ENCODE measurements at regions not wholly inside any gene's neighbourhood (a gene's known extent, or its start where the extent isn't known, plus 50 kb on each side); places are given as distances from the start of the nearest gene placed in this dataset.

DNA sequence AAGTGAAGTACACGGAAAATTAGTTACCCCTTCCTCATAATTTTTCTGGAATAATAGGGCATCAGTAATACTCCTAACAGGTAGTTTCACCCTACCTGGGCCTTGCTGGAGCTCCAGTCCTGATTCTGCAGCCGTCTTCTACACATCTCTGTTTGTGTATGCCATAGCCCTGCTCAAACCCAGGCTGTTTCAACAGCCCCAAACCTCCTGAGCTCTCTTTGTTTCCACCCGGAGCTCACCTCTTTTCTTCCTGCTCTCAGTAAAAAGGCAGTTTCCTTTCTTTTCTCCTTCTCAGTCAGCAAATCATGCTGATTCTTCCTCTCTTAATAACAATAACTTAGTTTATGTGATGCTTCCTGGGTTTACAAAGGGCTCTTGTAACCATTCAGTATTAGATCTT lies 355.1 kb upstream of the RUNX1 start:
- no peak overlapping the region for H3K4me3 Mint-ChIP-seq
- no peak overlapping the region for H3K27ac Mint-ChIP-seq
- peaks cover 8% of the 10 kb centered on the region for H3K27me3 Mint-ChIP-seq
- ATAC-seq (ENCODE audit: low read depth) (no peak), DNase-seq (no peak)
- peaks cover 14% of the 10 kb centered on the region for H3K4me1 Mint-ChIP-seq
- POLR2A ChIA-PET: no interaction called here
- no peaks in the 10 kb centered on the region for H3K9me3 Mint-ChIP-seq
- H3K36me3 Mint-ChIP-seq: no peaks in the 10 kb centered on the region

DNA sequence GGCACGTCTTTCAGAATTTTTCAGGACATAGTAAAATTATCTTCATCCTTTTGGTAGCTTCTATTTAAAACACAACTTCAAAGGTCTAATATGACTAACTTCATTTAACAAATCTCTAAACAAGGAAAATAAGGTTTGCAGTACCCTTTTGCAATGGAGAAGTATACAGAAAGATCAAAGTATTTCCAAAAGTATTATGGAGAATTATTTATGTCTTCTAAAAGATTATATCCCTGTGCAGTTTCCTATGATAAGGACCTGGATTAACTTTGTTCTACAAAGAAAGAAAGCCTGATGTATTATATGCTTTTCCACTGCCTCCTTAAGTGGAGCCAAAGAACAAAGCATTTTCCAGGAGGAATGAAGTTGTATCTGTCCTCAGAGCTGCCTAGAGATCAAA lies 353.0 kb upstream of the RUNX1 start:
- no peaks in the 10 kb centered on the region for H3K9me3 Mint-ChIP-seq
- H3K36me3 Mint-ChIP-seq: no peaks in the 10 kb centered on the region
- H3K27ac Mint-ChIP-seq: no peak overlapping the region
- POLR2A ChIA-PET: no interaction called here
- H3K27me3 Mint-ChIP-seq: peaks cover 8% of the 10 kb centered on the region
- DNase-seq (no peak), ATAC-seq (ENCODE audit: low read depth) (no peak)
- H3K4me3 Mint-ChIP-seq: no peak overlapping the region
- H3K4me1 Mint-ChIP-seq: peaks cover 15% of the 10 kb centered on the region

DNA sequence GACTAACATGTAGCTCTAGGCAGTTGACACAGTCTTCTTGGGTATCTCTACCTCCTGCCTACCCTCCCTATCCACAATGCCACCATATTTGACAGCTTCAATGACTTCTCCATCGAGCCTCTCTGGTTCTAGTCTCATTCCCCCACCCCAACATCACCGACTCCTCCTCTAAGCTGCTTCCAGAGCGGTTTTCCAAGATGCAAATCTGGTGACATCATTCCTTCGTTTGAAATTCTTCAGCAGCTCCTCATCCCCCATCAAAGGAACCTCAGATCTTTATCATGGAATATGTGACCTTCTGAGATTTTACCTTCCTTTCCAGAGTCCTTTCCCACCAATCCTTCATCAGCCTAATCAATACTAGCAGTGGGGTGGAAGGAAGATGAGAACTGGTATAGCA lies 352.4 kb upstream of the RUNX1 start:
- ATAC-seq (ENCODE audit: low read depth): no peak
- Mint-ChIP-seq H3K27ac (no peak overlapping the region), H3K4me3 (no peak overlapping the region), H3K27me3 (peaks cover 6% of the 10 kb centered on the region), H3K36me3 (no peaks in the 10 kb centered on the region), H3K9me3 (no peaks in the 10 kb centered on the region), H3K4me1 (peaks cover 15% of the 10 kb centered on the region)
- no peak for DNase-seq
- POLR2A ChIA-PET: interaction anchor here (1.6 kb wide), 1 partner anchor 512 kb away, joined by 7 read pairs; no protein-coding TSS in a partner anchor

DNA sequence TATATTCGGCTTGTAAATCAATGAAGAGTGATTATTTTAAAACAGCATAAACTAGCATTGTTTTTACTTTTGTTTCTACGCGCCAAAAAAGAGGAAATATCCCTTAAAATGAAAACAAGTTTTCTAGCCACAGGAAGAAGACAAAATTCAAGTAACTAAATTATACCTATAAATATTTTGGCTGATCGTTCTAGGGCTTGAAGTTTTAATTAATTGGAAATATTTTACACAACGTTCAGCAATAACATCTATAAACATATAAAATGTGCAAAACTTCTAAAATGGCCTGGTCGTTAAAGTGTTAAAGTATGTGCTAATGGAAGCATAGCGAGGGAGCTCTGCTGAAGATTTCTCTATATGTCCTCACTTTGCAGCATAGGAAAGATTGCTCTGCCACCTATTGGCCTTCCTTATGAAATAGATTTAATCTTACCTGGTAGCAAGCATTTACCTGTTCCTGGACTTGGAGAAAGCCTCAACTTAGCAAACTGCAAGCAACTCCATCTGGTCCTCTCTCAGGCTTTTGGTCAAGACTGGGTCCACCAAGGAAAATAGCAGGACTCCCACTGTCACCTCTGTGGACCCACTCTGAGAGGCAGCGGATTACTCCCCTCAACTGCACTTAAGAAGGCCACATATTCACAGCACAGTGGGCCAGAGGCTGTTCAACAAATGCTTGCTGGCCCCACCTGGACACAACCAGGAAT lies 351.3 kb upstream of the RUNX1 start:
- POLR2A ChIA-PET: interaction anchor here (0.6 to 1.6 kb wide), 4 partner anchors 216 to 674 kb away, joined by 3 to 7 read pairs (median 3); no protein-coding TSS in a partner anchor
- Mint-ChIP-seq H3K4me1 (peaks cover 16% of the 10 kb centered on the region), H3K27me3 (peaks cover 6% of the 10 kb centered on the region), H3K36me3 (no peaks in the 10 kb centered on the region), H3K4me3 (no peak overlapping the region), H3K9me3 (no peaks in the 10 kb centered on the region), H3K27ac (no peak overlapping the region)
- peak; percentile 74 for ATAC-seq (ENCODE audit: low read depth)
- DNase-seq: peak; percentile 36

DNA sequence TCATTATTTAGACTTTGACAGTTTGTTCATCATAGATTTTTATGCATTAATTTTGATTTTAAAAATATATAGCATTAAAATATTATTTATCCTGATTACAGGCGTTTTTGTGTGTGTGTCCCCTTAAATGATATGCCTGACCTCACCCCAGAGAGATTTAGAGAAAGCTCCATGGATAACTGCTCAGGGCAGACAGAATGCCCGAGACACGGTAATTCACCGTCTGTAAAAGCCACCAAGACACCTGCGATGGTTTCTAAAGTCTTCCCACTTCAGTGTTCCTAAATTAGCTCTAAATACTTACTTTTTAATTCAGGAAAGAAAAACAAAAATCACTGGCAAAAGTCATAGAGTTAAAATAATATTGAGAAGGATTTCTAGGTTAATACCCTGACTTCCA lies 350.6 kb upstream of the RUNX1 start:
- Mint-ChIP-seq H3K4me1 (peaks cover 13% of the 10 kb centered on the region), H3K9me3 (no peaks in the 10 kb centered on the region), H3K27me3 (peaks cover 6% of the 10 kb centered on the region), H3K4me3 (no peak overlapping the region), H3K36me3 (no peaks in the 10 kb centered on the region), H3K27ac (no peak overlapping the region)
- ATAC-seq (ENCODE audit: low read depth) (no peak), DNase-seq (no peak)
- POLR2A ChIA-PET: interaction anchor here (1.6 kb wide), 1 partner anchor 510 kb away, joined by 7 read pairs; no protein-coding TSS in a partner anchor

DNA sequence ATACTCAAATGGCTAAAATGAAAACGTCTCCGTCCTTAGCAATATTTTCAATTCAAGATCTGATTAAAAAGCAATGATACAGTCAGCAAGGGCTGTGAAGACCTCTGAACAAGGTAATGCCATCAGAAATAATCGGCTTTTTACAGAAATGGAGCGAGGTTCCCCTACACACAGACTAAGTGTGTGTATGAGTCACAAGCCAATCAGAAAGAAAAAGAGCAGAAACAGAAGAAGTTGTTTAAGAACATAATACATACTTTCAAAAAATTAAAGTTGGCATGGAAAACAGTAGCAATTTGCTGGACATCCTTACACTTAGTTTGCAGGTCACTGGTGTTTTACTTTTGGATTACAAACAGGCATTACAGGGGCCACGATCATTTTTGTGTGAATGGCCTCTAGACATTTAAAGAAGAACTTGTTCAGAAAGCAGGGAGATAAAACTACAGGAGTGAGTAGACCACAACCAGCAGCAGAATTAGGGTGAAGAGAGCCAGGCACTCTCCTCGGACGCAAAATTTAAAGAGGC lies 350.0 kb upstream of the RUNX1 start:
- no peak overlapping the region for H3K4me3 Mint-ChIP-seq
- no peaks in the 10 kb centered on the region for H3K9me3 Mint-ChIP-seq
- peaks cover 5% of the 10 kb centered on the region for H3K27me3 Mint-ChIP-seq
- H3K36me3 Mint-ChIP-seq: no peaks in the 10 kb centered on the region
- H3K4me1 Mint-ChIP-seq: peaks cover 13% of the 10 kb centered on the region
- POLR2A ChIA-PET: no interaction called here
- H3K27ac Mint-ChIP-seq: no peak overlapping the region
- DNase-seq: no peak
- ATAC-seq (ENCODE audit: low read depth): no peak

DNA sequence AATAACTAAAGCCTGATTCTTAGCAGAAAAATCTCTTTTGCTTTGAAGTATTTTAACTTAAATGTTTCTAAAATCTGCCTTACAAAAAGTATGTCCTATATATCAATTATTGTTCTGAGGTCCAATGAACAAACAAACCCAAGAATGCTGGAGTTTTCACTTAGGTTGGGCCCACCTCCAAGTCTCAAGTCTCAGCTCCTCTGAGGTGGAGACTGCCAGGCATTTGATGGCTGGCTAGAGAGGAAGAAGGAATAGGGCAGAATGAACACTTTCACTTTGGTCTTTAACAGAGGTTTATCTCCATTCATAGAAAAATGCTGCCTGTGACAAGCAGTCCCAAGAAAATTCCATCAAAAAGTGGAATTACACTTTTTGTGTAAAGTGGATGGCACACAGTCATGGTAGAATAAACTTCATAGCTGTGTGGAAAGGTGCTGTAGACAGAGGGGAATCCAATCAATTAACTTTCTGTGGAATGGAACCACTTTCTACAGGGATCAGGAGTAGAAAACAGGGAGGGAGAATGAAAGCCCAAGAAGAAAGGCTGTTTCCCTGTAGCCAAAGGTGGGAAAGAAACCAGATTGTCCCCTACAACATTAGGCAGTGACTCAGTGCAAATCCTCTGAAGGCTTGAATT lies 349.4 kb upstream of the RUNX1 start:
- POLR2A ChIA-PET: no interaction called here
- Mint-ChIP-seq H3K4me3 (no peak overlapping the region), H3K9me3 (no peaks in the 10 kb centered on the region), H3K4me1 (peaks cover 13% of the 10 kb centered on the region), H3K36me3 (no peaks in the 10 kb centered on the region), H3K27ac (no peak overlapping the region), H3K27me3 (peaks cover 6% of the 10 kb centered on the region)
- no peak for ATAC-seq (ENCODE audit: low read depth)
- DNase-seq: no peak

DNA sequence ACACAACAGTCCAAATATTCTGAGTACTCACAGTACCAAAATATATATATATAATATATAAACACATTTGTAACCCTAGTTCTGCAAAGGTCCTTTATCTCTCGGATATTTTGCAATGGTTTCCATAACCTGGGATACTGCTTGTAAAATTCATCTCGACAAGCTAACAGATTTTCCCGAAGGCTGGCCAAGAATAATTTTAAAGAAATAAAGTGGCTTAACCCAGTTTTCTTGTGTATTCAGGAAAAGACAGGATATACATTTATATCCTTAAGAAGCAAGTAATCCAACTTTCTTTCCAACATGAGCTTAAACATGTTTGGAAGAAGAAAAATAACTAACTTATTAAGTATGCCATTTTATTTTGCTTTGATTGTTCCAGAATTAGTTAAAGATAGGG lies 348.7 kb upstream of the RUNX1 start:
- Mint-ChIP-seq H3K27ac (no peak overlapping the region), H3K9me3 (no peaks in the 10 kb centered on the region), H3K4me3 (no peak overlapping the region), H3K4me1 (peaks cover 13% of the 10 kb centered on the region), H3K36me3 (no peaks in the 10 kb centered on the region), H3K27me3 (peaks cover 6% of the 10 kb centered on the region)
- DNase-seq (no peak), ATAC-seq (ENCODE audit: low read depth) (no peak)
- POLR2A ChIA-PET: no interaction called here

DNA sequence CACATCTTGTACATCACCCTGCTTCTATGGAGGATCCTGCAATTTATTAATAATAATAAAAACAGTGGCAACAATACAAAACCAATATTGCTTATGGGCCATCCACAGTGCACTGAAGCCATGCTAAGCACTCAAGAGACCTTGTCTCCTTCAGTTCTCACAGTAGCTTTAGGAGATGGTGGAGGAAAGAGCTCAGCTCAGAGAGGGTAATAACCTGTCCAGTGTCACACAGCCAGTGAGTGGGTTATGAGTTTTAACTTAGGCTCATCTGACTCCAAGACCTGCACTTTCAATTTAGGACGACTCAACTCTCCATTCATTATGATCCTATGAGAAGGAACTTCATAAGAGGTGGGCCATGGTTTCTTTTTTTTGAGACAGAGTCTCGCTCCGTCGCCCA lies 347.6 kb upstream of the RUNX1 start:
- DNase-seq (no peak), ATAC-seq (ENCODE audit: low read depth) (no peak)
- H3K27ac Mint-ChIP-seq: no peak overlapping the region
- H3K27me3 Mint-ChIP-seq: peaks cover 3% of the 10 kb centered on the region
- no peaks in the 10 kb centered on the region for H3K9me3 Mint-ChIP-seq
- no peaks in the 10 kb centered on the region for H3K36me3 Mint-ChIP-seq
- H3K4me1 Mint-ChIP-seq: peaks cover 13% of the 10 kb centered on the region
- no peak overlapping the region for H3K4me3 Mint-ChIP-seq
- POLR2A ChIA-PET: no interaction called here

DNA sequence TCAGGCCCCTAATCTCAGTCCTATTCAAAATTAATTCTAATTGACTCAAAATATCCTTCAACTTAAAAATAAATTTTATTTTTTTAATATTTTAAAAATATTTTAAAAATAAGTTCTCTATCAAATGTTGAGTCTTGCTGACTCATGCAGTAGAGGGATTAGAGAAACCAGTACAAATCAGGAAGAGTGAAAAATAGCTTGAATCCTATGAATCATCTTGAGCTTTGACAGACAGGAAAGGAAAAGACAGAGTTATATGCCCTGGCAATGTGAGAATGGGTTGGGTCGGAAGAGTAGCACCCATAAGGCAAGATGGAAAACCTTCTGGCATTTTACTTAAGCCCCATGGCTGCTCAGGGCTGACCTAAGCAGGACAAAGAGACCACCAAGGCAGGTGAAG lies 346.6 kb upstream of the RUNX1 start:
- POLR2A ChIA-PET: no interaction called here
- H3K4me1 Mint-ChIP-seq: peaks cover 13% of the 10 kb centered on the region
- peaks cover 3% of the 10 kb centered on the region for H3K27me3 Mint-ChIP-seq
- H3K36me3 Mint-ChIP-seq: no peaks in the 10 kb centered on the region
- ATAC-seq (ENCODE audit: low read depth) (no peak), DNase-seq (no peak)
- H3K4me3 Mint-ChIP-seq: no peak overlapping the region
- H3K27ac Mint-ChIP-seq: no peak overlapping the region
- H3K9me3 Mint-ChIP-seq: peaks cover 1% of the 10 kb centered on the region

DNA sequence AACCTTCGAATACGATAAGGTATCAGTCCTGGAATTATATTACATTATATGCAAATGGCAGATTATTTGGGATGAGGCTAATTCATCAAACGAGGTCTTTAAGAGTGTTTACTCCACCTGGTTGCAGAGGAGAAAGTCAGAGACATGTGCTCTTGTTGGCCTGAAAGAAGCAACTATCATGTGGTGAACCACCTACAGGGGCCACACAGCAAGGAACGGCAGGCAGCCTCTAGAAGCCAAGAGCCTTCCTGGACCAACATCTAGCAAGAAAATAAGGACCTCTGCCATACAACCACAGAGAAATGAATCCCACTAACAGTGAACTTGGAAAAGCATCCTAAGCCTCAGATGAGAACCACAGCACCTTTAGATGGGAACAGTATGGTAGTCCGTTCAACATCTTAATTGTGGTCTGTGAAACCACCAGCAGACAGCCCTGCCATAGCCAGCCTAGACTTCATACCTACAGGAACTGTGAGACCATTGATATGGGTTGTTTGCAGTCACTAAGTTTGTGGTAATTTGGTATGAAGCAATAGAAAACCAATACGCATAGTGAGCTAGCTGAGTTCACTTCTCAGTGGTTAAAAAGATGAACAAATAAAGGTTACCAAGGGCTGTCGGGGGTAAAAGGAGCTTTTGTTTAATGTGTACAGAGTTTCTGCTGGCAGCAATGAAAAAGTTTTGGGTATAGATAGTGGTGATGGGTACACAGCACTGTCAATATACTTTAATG lies 345.7 kb upstream of the RUNX1 start:
- Mint-ChIP-seq H3K27ac (no peak overlapping the region), H3K27me3 (peaks cover 3% of the 10 kb centered on the region), H3K36me3 (no peaks in the 10 kb centered on the region), H3K4me3 (no peak overlapping the region), H3K9me3 (peaks cover 1% of the 10 kb centered on the region), H3K4me1 (peaks cover 6% of the 10 kb centered on the region)
- ATAC-seq (ENCODE audit: low read depth) (no peak), DNase-seq (no peak)
- POLR2A ChIA-PET: no interaction called here

DNA sequence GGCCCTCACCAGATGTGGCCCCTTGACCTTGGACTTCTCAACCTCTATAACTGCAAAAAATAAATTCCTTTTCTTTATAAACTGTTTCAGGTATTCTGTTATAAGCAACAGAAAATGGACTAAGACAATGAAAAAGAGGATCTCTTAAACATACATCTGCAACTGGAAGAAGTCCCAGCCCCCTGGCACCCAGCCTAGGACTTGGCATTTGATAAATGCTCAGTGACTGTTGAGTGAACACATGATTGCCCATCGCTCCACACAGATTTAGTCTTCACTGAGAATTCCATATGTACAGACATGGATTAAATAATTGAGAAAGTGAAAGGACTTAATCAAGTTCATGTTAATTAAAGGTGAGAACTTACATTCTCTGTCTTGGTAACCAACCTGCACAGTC lies 344.9 kb upstream of the RUNX1 start:
- H3K4me1 Mint-ChIP-seq: peaks cover 6% of the 10 kb centered on the region
- no peak overlapping the region for H3K4me3 Mint-ChIP-seq
- POLR2A ChIA-PET: no interaction called here
- ATAC-seq (ENCODE audit: low read depth) (no peak), DNase-seq (no peak)
- no peaks in the 10 kb centered on the region for H3K36me3 Mint-ChIP-seq
- H3K27ac Mint-ChIP-seq: no peak overlapping the region
- H3K27me3 Mint-ChIP-seq: peaks cover 3% of the 10 kb centered on the region
- H3K9me3 Mint-ChIP-seq: peaks cover 1% of the 10 kb centered on the region

DNA sequence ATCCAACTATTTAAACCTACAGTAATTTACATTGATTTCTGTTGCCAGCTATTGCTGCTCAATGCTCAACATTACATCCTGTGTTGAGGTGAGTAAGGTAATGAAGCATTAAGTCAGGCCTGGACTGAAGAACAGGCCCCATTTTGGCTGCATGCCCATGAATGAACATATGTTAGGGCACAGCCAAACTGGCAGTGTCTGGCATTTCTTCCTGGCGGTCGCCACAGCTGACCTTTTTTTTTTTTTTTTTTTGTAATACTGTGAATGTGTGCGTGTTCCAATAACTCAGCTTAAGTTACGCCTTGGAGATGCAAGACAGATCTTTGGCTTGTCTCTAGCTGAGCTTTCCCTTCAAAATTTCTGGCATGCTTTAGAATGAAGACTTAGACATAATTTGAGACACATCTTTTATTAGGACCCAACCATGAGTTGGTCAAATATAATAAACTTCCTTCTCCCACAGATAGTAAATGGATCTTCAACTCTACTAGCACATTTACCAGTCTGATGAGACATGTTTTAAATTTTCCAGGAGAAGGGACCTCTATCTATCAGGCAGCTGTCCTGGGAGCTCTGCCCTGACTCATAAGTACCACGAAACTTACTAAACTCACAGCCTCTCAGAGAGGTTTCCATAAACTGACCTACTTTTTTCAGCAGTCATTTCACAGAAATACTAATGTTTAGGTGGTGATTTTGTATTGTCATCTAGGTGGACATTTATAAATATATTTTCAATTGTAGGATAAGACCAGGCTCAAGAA lies 341.1 kb upstream of the RUNX1 start:
- H3K27me3 Mint-ChIP-seq: peaks cover 3% of the 10 kb centered on the region
- no peak for DNase-seq
- H3K4me1 Mint-ChIP-seq: no peaks in the 10 kb centered on the region
- no peak for ATAC-seq (ENCODE audit: low read depth)
- POLR2A ChIA-PET: interaction anchor here (0.7 kb wide), 1 partner anchor 12 kb away, joined by 3 read pairs; no protein-coding TSS in a partner anchor
- no peak overlapping the region for H3K4me3 Mint-ChIP-seq
- no peaks in the 10 kb centered on the region for H3K36me3 Mint-ChIP-seq
- H3K9me3 Mint-ChIP-seq: peaks cover 1% of the 10 kb centered on the region
- H3K27ac Mint-ChIP-seq: no peak overlapping the region
